ENCODE measurements at regions not wholly inside any gene's neighbourhood (a gene's known extent, or its start where the extent isn't known, plus 50 kb on each side); places are given as distances from the start of the nearest gene placed in this dataset.

GRCh38 chr3:124119056-124119716 is 127.3 kb upstream of the ROPN1 start:
- TF ChIP-seq, protein P1, sequence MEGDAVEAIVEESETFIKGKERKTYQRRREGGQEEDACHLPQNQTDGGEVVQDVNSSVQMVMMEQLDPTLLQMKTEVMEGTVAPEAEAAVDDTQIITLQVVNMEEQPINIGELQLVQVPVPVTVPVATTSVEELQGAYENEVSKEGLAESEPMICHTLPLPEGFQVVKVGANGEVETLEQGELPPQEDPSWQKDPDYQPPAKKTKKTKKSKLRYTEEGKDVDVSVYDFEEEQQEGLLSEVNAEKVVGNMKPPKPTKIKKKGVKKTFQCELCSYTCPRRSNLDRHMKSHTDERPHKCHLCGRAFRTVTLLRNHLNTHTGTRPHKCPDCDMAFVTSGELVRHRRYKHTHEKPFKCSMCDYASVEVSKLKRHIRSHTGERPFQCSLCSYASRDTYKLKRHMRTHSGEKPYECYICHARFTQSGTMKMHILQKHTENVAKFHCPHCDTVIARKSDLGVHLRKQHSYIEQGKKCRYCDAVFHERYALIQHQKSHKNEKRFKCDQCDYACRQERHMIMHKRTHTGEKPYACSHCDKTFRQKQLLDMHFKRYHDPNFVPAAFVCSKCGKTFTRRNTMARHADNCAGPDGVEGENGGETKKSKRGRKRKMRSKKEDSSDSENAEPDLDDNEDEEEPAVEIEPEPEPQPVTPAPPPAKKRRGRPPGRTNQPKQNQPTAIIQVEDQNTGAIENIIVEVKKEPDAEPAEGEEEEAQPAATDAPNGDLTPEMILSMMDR (IDR thresholded peaks at IDR 0.05), result no peak
- TF ChIP-seq SIN3A (IDR thresholded peaks at IDR 0.05; ENCODE audit: borderline replicate concordance, insufficient read depth, low read depth, low read length), result no peak
- TF ChIP-seq, protein P2, sequence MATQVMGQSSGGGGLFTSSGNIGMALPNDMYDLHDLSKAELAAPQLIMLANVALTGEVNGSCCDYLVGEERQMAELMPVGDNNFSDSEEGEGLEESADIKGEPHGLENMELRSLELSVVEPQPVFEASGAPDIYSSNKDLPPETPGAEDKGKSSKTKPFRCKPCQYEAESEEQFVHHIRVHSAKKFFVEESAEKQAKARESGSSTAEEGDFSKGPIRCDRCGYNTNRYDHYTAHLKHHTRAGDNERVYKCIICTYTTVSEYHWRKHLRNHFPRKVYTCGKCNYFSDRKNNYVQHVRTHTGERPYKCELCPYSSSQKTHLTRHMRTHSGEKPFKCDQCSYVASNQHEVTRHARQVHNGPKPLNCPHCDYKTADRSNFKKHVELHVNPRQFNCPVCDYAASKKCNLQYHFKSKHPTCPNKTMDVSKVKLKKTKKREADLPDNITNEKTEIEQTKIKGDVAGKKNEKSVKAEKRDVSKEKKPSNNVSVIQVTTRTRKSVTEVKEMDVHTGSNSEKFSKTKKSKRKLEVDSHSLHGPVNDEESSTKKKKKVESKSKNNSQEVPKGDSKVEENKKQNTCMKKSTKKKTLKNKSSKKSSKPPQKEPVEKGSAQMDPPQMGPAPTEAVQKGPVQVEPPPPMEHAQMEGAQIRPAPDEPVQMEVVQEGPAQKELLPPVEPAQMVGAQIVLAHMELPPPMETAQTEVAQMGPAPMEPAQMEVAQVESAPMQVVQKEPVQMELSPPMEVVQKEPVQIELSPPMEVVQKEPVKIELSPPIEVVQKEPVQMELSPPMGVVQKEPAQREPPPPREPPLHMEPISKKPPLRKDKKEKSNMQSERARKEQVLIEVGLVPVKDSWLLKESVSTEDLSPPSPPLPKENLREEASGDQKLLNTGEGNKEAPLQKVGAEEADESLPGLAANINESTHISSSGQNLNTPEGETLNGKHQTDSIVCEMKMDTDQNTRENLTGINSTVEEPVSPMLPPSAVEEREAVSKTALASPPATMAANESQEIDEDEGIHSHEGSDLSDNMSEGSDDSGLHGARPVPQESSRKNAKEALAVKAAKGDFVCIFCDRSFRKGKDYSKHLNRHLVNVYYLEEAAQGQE (IDR thresholded peaks at IDR 0.05; ENCODE audit: insufficient read depth in 1 of 2, low read depth in 2 of 2, low read length in 1 of 2), result no peak
- no peak for TF ChIP-seq POLR2AphosphoS5 (IDR thresholded peaks at IDR 0.05; ENCODE audit: low read depth, low read length)
- TF ChIP-seq TCF7L2 (IDR thresholded peaks at IDR 0.05; ENCODE audit: low read depth, low read length), result no peak
